ENCODE measurements at regions not wholly inside any gene's neighbourhood (a gene's known extent, or its start where the extent isn't known, plus 50 kb on each side); places are given as distances from the start of the nearest gene placed in this dataset.
"Not testable (repeated sequence)": the region's sequence is repeated elsewhere in the genome, so short reads cannot be mapped to it uniquely, and the experiment has no call there.

DNA sequence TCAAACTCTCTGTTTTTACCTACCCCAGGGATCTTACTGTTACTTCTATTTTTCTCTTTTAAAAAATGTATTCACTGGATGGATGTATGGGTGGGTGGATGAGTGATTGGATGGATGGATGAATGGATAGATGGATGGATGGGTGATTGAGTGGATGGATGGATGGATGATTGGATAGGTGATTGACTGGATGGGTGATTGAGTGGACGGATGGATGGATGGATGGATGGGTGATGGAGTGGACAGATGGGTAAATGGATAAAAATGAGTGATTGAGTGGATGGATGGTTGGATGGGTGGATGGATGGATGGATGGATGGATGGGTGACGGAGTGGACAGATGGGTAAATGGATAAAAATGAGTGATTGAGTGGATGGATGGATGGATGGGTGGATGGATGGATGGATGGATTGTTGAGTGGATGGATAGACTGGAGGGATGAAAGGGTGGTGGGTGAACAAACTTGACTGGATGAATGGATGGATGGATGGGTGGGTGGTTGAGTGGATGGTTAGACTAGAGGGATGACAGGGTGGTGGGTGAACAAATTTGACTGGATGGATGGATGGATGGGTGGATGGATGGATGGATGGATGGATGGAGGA is 118.0 kb upstream of the ZBTB40 start:
- no peaks in the 10 kb centered on the region for H3K4me1 ChIP-seq (ENCODE audit: low read length)
- no peaks in the 10 kb centered on the region for H3K9me3 ChIP-seq (ENCODE audit: low read length)
- no peaks in the 10 kb centered on the region for H3K36me3 ChIP-seq (ENCODE audit: insufficient read depth, low read length)
- H3K27me3 ChIP-seq (ENCODE audit: low read length): no peaks in the 10 kb centered on the region
- H3K79me2 ChIP-seq (ENCODE audit: low read length): no peaks in the 10 kb centered on the region
- H4K20me1 ChIP-seq (ENCODE audit: insufficient read depth, low read depth, low read length): no peaks in the 10 kb centered on the region
- no peak overlapping the region for H3K4me2 ChIP-seq (ENCODE audit: low read depth, low read length, poor library complexity, severe bottlenecking)
- DNase-seq: no peak
- no peak overlapping the region for H3K9ac ChIP-seq (ENCODE audit: low read length)
- H3K27ac ChIP-seq (ENCODE audit: low read length): no peak overlapping the region
- H3K4me3 ChIP-seq (ENCODE audit: low read length): no peak overlapping the region
- no peaks in the 10 kb centered on the region for H3K9me2 ChIP-seq (replicated peaks; ENCODE audit: insufficient read depth, low read length)
- H2AFZ ChIP-seq (ENCODE audit: low read length): no peak overlapping the region

DNA sequence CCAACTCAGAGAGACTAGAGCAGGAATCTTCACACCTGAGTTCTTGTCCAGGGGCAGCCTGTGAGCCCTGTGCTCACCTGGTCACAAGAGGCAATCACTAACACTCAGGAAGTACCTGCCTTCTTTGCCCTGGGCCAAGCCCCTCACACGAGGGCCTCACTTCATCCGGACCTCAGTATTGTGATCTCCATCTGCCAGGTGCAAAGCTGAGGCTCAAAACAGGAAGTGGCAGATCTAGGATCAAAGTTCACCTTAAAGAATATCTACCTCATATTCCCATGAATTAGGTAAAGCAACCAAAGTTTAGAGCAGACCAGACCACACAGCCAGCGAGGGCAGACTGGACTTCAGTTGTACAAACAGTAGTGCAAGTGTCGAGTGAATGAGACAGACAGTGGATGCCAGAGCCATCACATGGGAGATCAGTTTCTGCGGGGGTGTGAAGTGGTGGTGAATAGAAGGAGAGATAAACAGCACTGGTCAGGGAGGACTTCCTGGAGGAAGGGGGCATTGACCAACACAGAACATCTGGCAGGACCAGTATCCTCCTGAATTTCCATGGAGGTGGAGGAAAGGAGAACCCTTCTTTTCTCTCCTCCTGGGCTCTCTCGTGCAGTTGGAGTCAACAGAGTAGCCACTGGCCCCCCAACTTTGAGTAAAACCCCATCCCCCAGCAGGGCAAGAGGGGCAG is 116.6 kb upstream of the ZBTB40 start:
- no peaks in the 10 kb centered on the region for H3K79me2 ChIP-seq (ENCODE audit: low read length)
- no peaks in the 10 kb centered on the region for H3K27me3 ChIP-seq (ENCODE audit: low read length)
- H3K4me3 ChIP-seq (ENCODE audit: low read length): no peak overlapping the region
- H3K27ac ChIP-seq (ENCODE audit: low read length): no peak overlapping the region
- no peaks in the 10 kb centered on the region for H3K9me2 ChIP-seq (replicated peaks; ENCODE audit: insufficient read depth, low read length)
- no peak overlapping the region for H3K9ac ChIP-seq (ENCODE audit: low read length)
- DNase-seq: no peak
- no peak overlapping the region for H2AFZ ChIP-seq (ENCODE audit: low read length)
- H4K20me1 ChIP-seq (ENCODE audit: insufficient read depth, low read depth, low read length): no peaks in the 10 kb centered on the region
- no peaks in the 10 kb centered on the region for H3K9me3 ChIP-seq (ENCODE audit: low read length)
- no peaks in the 10 kb centered on the region for H3K4me1 ChIP-seq (ENCODE audit: low read length)
- no peaks in the 10 kb centered on the region for H3K36me3 ChIP-seq (ENCODE audit: insufficient read depth, low read length)
- H3K4me2 ChIP-seq (ENCODE audit: low read depth, low read length, poor library complexity, severe bottlenecking): no peak overlapping the region

DNA sequence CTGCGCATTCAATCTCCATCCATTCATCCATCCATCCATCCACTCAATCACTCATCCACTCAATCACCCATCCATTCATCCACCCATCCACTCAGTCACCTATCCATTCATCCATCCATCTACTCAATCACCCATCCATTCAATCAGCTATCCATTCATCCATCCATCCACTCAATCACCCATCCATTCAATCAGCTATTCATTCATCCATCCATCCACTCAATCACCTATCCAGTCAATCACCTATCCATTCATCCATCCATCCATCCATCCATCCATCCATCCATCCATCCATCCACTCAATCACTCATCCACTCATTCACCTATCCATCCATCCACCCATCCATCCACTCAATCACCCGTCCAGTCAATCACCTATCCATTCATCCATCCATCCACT is 115.4 kb upstream of the ZBTB40 start:
- H3K36me3 ChIP-seq (ENCODE audit: insufficient read depth, low read length): not testable (repeated sequence)

DNA sequence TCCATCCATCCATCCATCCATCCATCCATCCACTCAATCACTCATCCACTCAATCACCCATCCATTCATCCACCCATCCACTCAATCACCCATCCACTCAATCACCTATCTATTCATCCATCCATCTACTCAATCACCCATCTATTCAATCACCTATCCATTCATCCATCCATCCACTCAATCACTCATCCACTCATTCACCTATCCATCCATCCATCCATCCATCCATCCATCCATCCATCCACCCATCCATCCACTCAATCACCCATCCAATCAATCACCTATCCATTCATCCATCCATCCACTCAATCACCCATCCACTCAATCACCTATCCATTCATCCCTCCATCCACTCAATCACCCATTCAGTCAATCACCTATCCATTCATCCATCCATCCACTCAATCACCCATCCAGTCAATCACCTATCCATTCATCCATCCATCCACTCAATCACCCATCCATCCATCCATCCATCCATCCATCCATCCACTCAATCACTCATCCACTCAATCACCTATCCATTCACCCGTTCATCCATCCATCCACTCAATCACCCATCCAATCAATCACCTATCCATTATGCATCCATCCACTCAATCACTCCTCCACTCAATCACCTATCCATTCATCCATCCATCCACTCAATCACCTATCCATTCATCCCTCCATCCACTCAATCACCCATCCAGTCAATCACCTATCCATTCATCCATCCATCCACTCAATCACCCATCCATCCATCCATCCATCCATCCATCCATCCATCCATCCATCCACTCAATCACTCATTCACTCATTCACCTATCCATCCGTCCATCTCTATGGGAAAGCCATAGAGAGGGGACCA is 114.7 kb upstream of the ZBTB40 start:
- DNase-seq; H3K27ac ChIP-seq (ENCODE audit: low read length); H3K9ac ChIP-seq (ENCODE audit: low read length); H3K9me2 ChIP-seq (replicated peaks; ENCODE audit: insufficient read depth, low read length); H3K27me3 ChIP-seq (ENCODE audit: low read length); H3K79me2 ChIP-seq (ENCODE audit: low read length); H2AFZ ChIP-seq (ENCODE audit: low read length); H3K9me3 ChIP-seq (ENCODE audit: low read length); H3K4me3 ChIP-seq (ENCODE audit: low read length); H3K4me1 ChIP-seq (ENCODE audit: low read length); H4K20me1 ChIP-seq (ENCODE audit: insufficient read depth, low read depth, low read length); H3K4me2 ChIP-seq (ENCODE audit: low read depth, low read length, poor library complexity, severe bottlenecking); H3K36me3 ChIP-seq (ENCODE audit: insufficient read depth, low read length): not testable (repeated sequence)

More for the DNA sequence above, 115.4 kb upstream of the ZBTB40 start:
- H3K4me2 ChIP-seq (ENCODE audit: low read depth, low read length, poor library complexity, severe bottlenecking); H3K27me3 ChIP-seq (ENCODE audit: low read length); H2AFZ ChIP-seq (ENCODE audit: low read length); H3K9ac ChIP-seq (ENCODE audit: low read length); DNase-seq; H3K9me2 ChIP-seq (replicated peaks; ENCODE audit: insufficient read depth, low read length); H4K20me1 ChIP-seq (ENCODE audit: insufficient read depth, low read depth, low read length); H3K79me2 ChIP-seq (ENCODE audit: low read length); H3K27ac ChIP-seq (ENCODE audit: low read length); H3K4me1 ChIP-seq (ENCODE audit: low read length); H3K9me3 ChIP-seq (ENCODE audit: low read length); H3K4me3 ChIP-seq (ENCODE audit: low read length): not testable (repeated sequence)

DNA sequence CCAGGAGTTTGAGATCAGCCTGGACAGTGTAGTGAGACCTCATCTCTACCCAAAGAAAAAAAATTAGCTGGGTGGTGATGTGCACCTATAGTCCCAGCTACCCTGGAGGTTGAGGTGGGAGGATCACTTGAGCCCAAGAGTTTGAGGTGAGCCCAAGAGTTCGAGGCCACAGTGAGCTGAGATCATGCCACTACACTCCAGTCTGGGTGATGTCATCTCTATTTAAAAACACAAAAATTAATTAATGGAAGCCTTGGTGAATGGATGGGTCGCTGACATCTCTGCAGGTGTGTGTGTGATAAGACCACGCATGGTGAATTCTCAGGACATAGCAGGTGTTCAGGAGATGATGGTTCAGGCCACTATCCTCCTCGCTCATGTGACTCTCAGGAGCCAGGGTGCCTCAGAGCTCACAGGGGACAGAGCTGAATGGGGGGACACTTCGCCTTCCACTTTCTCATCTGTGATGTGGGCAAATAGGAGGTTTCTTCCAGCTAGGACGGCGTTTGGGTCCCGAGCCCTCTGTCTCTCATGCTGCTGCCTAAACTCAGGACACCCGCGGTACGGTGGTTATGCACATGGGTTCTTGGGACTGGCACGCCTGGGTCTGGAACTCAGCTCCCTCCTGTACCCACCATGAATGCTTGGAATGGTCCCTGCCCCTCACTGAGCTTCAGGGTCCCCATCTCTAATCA is 113.4 kb upstream of the ZBTB40 start:
- H3K9me2 ChIP-seq (replicated peaks; ENCODE audit: insufficient read depth, low read length): no peaks in the 10 kb centered on the region
- H3K79me2 ChIP-seq (ENCODE audit: low read length): no peaks in the 10 kb centered on the region
- H3K4me2 ChIP-seq (ENCODE audit: low read depth, low read length, poor library complexity, severe bottlenecking): no peak overlapping the region
- H3K27ac ChIP-seq (ENCODE audit: low read length): no peak overlapping the region
- no peaks in the 10 kb centered on the region for H4K20me1 ChIP-seq (ENCODE audit: insufficient read depth, low read depth, low read length)
- H3K27me3 ChIP-seq (ENCODE audit: low read length): no peaks in the 10 kb centered on the region
- H3K36me3 ChIP-seq (ENCODE audit: insufficient read depth, low read length): no peaks in the 10 kb centered on the region
- H2AFZ ChIP-seq (ENCODE audit: low read length): no peak overlapping the region
- no peaks in the 10 kb centered on the region for H3K4me1 ChIP-seq (ENCODE audit: low read length)
- no peaks in the 10 kb centered on the region for H3K9me3 ChIP-seq (ENCODE audit: low read length)
- no peak overlapping the region for H3K9ac ChIP-seq (ENCODE audit: low read length)
- no peak overlapping the region for H3K4me3 ChIP-seq (ENCODE audit: low read length)
- DNase-seq: no peak

DNA sequence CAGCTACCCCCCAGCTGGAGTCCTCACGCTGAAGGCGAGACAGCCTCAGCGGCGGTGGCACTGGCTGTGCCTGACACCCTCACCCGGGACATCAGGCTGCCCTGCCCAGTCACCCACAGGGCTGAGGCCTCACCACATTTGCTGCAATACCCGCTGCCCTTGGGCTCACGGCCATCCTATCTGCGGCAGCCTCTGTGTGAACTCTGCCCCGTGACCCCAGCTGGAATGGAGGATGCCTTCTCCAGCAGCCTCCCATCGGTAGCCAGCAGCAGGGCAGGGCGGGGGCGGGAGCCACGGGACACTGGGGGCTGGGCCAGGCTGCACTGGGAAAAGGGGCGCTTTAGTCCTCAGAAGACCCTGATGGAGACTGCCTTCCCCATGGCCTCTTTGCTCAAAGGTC is 112.4 kb upstream of the ZBTB40 start:
- H3K36me3 ChIP-seq (ENCODE audit: insufficient read depth, low read length): no peaks in the 10 kb centered on the region
- H3K4me3 ChIP-seq (ENCODE audit: low read length): no peak overlapping the region
- DNase-seq: no peak
- no peak overlapping the region for H3K4me2 ChIP-seq (ENCODE audit: low read depth, low read length, poor library complexity, severe bottlenecking)
- H3K9me3 ChIP-seq (ENCODE audit: low read length): no peaks in the 10 kb centered on the region
- H3K9me2 ChIP-seq (replicated peaks; ENCODE audit: insufficient read depth, low read length): no peaks in the 10 kb centered on the region
- H4K20me1 ChIP-seq (ENCODE audit: insufficient read depth, low read depth, low read length): no peaks in the 10 kb centered on the region
- no peak overlapping the region for H3K27ac ChIP-seq (ENCODE audit: low read length)
- H3K4me1 ChIP-seq (ENCODE audit: low read length): no peaks in the 10 kb centered on the region
- H3K27me3 ChIP-seq (ENCODE audit: low read length): no peaks in the 10 kb centered on the region
- H2AFZ ChIP-seq (ENCODE audit: low read length): no peak overlapping the region
- no peaks in the 10 kb centered on the region for H3K79me2 ChIP-seq (ENCODE audit: low read length)
- no peak overlapping the region for H3K9ac ChIP-seq (ENCODE audit: low read length)

DNA sequence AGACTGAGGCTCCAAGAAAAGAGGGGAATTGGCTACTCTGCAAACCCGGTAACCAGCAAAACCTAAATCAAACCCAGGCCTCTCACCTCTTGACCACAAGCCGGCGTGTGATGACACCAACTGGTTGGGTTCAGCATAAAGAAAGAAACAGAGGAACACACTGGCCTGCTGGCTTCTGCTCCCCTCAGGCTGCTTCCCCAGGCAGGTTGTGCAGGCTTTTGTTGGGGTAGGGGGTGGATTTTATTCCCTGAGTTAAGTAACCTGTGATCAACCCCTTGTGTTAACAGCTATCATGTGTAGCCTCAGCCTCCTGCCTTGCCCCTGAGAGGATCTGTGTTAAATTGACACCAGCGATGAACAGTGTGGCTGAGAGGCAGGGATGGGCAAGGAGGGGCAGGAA is 111.6 kb upstream of the ZBTB40 start:
- no peak overlapping the region for H3K4me2 ChIP-seq (ENCODE audit: low read depth, low read length, poor library complexity, severe bottlenecking)
- no peaks in the 10 kb centered on the region for H3K27me3 ChIP-seq (ENCODE audit: low read length)
- no peak overlapping the region for H3K27ac ChIP-seq (ENCODE audit: low read length)
- no peak for DNase-seq
- H3K9me3 ChIP-seq (ENCODE audit: low read length): no peaks in the 10 kb centered on the region
- H3K79me2 ChIP-seq (ENCODE audit: low read length): no peaks in the 10 kb centered on the region
- H3K4me3 ChIP-seq (ENCODE audit: low read length): no peak overlapping the region
- H3K36me3 ChIP-seq (ENCODE audit: insufficient read depth, low read length): no peaks in the 10 kb centered on the region
- H4K20me1 ChIP-seq (ENCODE audit: insufficient read depth, low read depth, low read length): 0 out of 2 replicates have a peak, but pooled peaks cover 4% of the 10 kb centered on the region
- H3K9me2 ChIP-seq (replicated peaks; ENCODE audit: insufficient read depth, low read length): no peaks in the 10 kb centered on the region
- H2AFZ ChIP-seq (ENCODE audit: low read length): no peak overlapping the region
- no peak overlapping the region for H3K9ac ChIP-seq (ENCODE audit: low read length)
- no peaks in the 10 kb centered on the region for H3K4me1 ChIP-seq (ENCODE audit: low read length)

DNA sequence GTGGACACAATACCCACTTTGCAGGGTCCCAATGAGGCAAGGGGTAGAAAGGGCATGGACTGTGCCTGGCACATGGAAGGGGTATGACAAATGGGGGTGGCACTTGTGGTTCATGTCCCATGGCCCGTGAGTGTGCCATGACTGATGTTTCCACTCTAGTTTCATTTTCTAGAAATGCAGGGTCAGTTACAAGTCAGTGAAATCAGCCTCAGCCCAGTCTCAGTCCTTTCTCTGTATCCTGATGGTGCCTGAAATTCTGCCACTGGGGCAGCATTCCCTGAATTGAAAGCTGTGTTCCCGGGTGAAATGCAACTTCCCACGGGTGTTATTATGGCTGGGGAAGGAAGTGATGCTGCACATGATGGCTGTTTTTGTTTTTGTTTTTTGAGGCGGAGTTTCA is 110.8 kb upstream of the ZBTB40 start:
- no peaks in the 10 kb centered on the region for H3K9me2 ChIP-seq (replicated peaks; ENCODE audit: insufficient read depth, low read length)
- H3K4me3 ChIP-seq (ENCODE audit: low read length): no peak overlapping the region
- H4K20me1 ChIP-seq (ENCODE audit: insufficient read depth, low read depth, low read length): 0 out of 2 replicates have a peak, but pooled peaks cover 4% of the 10 kb centered on the region
- H3K9me3 ChIP-seq (ENCODE audit: low read length): no peaks in the 10 kb centered on the region
- H3K27me3 ChIP-seq (ENCODE audit: low read length): no peaks in the 10 kb centered on the region
- H2AFZ ChIP-seq (ENCODE audit: low read length): no peak overlapping the region
- H3K9ac ChIP-seq (ENCODE audit: low read length): no peak overlapping the region
- no peak for DNase-seq
- H3K27ac ChIP-seq (ENCODE audit: low read length): no peak overlapping the region
- H3K4me2 ChIP-seq (ENCODE audit: low read depth, low read length, poor library complexity, severe bottlenecking): no peak overlapping the region
- no peaks in the 10 kb centered on the region for H3K79me2 ChIP-seq (ENCODE audit: low read length)
- no peaks in the 10 kb centered on the region for H3K36me3 ChIP-seq (ENCODE audit: insufficient read depth, low read length)
- no peaks in the 10 kb centered on the region for H3K4me1 ChIP-seq (ENCODE audit: low read length)
